DMS79 treated with DMSO at 0.1 percent for 48 hours (cell line): ENCODE measurements at regions not wholly inside any gene's neighbourhood (a gene's known extent, or its start where the extent isn't known, plus 50 kb on each side); places are given as distances from the start of the nearest gene placed in this dataset.
"Not testable (repeated sequence)": the region's sequence is repeated elsewhere in the genome, so short reads cannot be mapped to it uniquely, and the experiment has no call there.

Source experiments
- DNase-seq: peaks from one replicate; lab custom pipeline; 2025; lab: John Stamatoyannopoulos, UW

GRCh38 chr21:28282833-28283232, 709.8 kb downstream of the LTN1 start:
- no peak for DNase-seq

GRCh38 chr21:28281357-28281756, 711.3 kb downstream of the LTN1 start:
- not testable (repeated sequence) for DNase-seq

GRCh38 chr21:28280611-28281010, 712.1 kb downstream of the LTN1 start:
- DNase-seq: no peak

- DNase-seq: no peak
Observed at GRCh38 chr21:28277324-28277723, 715.4 kb downstream of the LTN1 start.

GRCh38 chr21:28272272-28272992, 720.2 kb downstream of the LTN1 start:
- DNase-seq: no peak

GRCh38 chr21:28269173-28269572, 723.5 kb downstream of the LTN1 start:
- no peak for DNase-seq

- DNase-seq: no peak
Observed at GRCh38 chr21:28268685-28269084, 724.0 kb downstream of the LTN1 start.

- no peak for DNase-seq
Observed at GRCh38 chr21:28267449-28267848, 725.2 kb downstream of the LTN1 start.

- DNase-seq: no peak
Observed at GRCh38 chr21:28266061-28266460, 726.6 kb downstream of the LTN1 start.

- no peak for DNase-seq
Observed at GRCh38 chr21:28263974-28264373, 728.7 kb downstream of the LTN1 start.

GRCh38 chr21:28261298-28261697, 731.4 kb downstream of the LTN1 start:
- no peak for DNase-seq

- DNase-seq: no peak
Observed at GRCh38 chr21:28257276-28257675, 735.4 kb downstream of the LTN1 start.

GRCh38 chr21:28256837-28257236, 735.8 kb downstream of the LTN1 start:
- DNase-seq: no peak

- DNase-seq: no peak
Observed at GRCh38 chr21:28256420-28256831, 736.3 kb downstream of the LTN1 start.

GRCh38 chr21:28253961-28254360, 738.7 kb downstream of the LTN1 start:
- DNase-seq: no peak

GRCh38 chr21:28253338-28253737, 739.3 kb downstream of the LTN1 start:
- no peak for DNase-seq

- DNase-seq: no peak
Observed at GRCh38 chr21:28252928-28253327, 739.7 kb downstream of the LTN1 start.

GRCh38 chr21:28250946-28251345, 741.7 kb downstream of the LTN1 start:
- DNase-seq: no peak

GRCh38 chr21:28247454-28248020, 745.1 kb downstream of the LTN1 start:
- no peak for DNase-seq

GRCh38 chr21:28240586-28240985, 752.1 kb downstream of the LTN1 start:
- DNase-seq: no peak

GRCh38 chr21:28239340-28239739, 753.3 kb downstream of the LTN1 start:
- DNase-seq: no peak

- DNase-seq: no peak
Observed at GRCh38 chr21:28237661-28238060, 755.0 kb downstream of the LTN1 start.

GRCh38 chr21:28235169-28235895, 757.3 kb downstream of the LTN1 start:
- no peak for DNase-seq
